Transverse colon (tissue), 4 donors: ENCODE measurements at regions not wholly inside any gene's neighbourhood (a gene's known extent, or its start where the extent isn't known, plus 50 kb on each side); places are given as distances from the start of the nearest gene placed in this dataset.

Experiments
- DNase-seq: peaks from one replicate; pipeline ENCODE4 v3.0.0-alpha.2; 2019
- H3K27ac ChIP-seq, 4 donors: fragments of 200-600 bp; sonication (generic); 2 replicates each; pipeline ENCODE4 v1.5.1; 2016 to 2018; ENCODE audit warnings: inconsistent platforms in 4 of 4
- H3K27me3 ChIP-seq: fragments of 200-600 bp; sonication (generic); 2 replicates; pipeline ENCODE4 v1.5.1; 2017; ENCODE audit warnings: inconsistent platforms
- H3K36me3 ChIP-seq, 4 donors: fragments of 200-600 bp; sonication (generic); 2 replicates each; pipeline ENCODE4 v1.5.1; 2017 to 2019; ENCODE audit warnings: inconsistent platforms in 4 of 4
- H3K4me1 ChIP-seq, 4 donors: fragments of 200-600 bp; sonication (generic); 2 replicates each; pipeline ENCODE4 v1.5.1; 2017 to 2020; ENCODE audit warnings: inconsistent platforms in 4 of 4
- H3K4me3 ChIP-seq, 4 donors: fragments of 200-600 bp; sonication (generic); 1 replicate in 1 of 4; 2 replicates in 3 of 4; pipeline versions ENCODE4 v1.5.1 to v1.6.1; 2017 to 2019; ENCODE audit warnings: inconsistent platforms in 4 of 4
- H3K9me3 ChIP-seq, 2 donors: fragments of 200-600 bp; sonication (generic); 2 replicates each; pipeline ENCODE4 v1.5.1; 2017 to 2019; ENCODE audit warnings: inconsistent platforms in 2 of 2
- EP300 ChIP-seq: sonication (generic); formaldehyde crosslinking; IDR thresholded peaks from one replicate; pipeline ENCODE4 v1.6.1; 2017; ENCODE audit warnings: antibody characterized with exemption, low read depth
- POLR2A ChIP-seq: fragments of 450-650 bp; IDR thresholded peaks from one replicate; pipeline ENCODE4 v1.6.1; 2016; ENCODE audit warnings: antibody characterized with exemption, mild to moderate bottlenecking, moderate library complexity
- POLR2AphosphoS5 ChIP-seq, 3 donors: sonication (generic); formaldehyde crosslinking; IDR thresholded peaks; one replicate each; pipeline ENCODE4 v1.6.1; 2016; ENCODE audit warnings: antibody characterized with exemption in 3 of 3
- WGBS, 2 donors: methylation state at CpG; one replicate each; pipeline ENCODE4 v1.1.5; 2018; ENCODE audit warnings: low coverage in 1 of 2; 5-methylcytosine and 5-hydroxymethylcytosine counted together
- in situ Hi-C, 4 donors: fragments of 200-750 bp; cut with MboI; loops; one replicate each; pipeline versions ENCODE4 v1.15.0 to v1.15.1; 2017; ENCODE audit warnings: low sequenced_read_pairs in 3 of 4, low pct_ligation_motif_present in 1 of 4, low pct_unique_long_range_greater_than_20kb in 1 of 4
- intact Hi-C: fragments of 100-400 bp; cut with DNase I; formaldehyde crosslinking; loops from one replicate; pipeline ENCODE4 v1.15.1; 2023; ENCODE audit warnings: low total_unique reads
- TF ChIP-seq, protein P1 (sequence below), 5 experiments: fragments of 200-600 bp in 3 of 5; fragments of 450-650 bp in 2 of 5; sonication (generic) in 3 of 5; IDR thresholded peaks; 1 replicate in 2 of 5; 2 replicates in 3 of 5; pipeline ENCODE4 v1.5.1; 2016 to 2017; ENCODE audit warnings: antibody characterized with exemption in 5 of 5, inconsistent platforms in 3 of 5, mild to moderate bottlenecking in 2 of 5, moderate library complexity in 1 of 5

- no peak overlapping the region for H3K4me3 ChIP-seq
- H3K27ac ChIP-seq, result no peak overlapping the region
- H3K27me3 ChIP-seq, result no peaks in the 10 kb centered on the region
- WGBS, 2 donors, result 75 to 85% methylated on average over 1 of the region's 1 CpG
- DNase-seq, result no peak
- TF ChIP-seq POLR2AphosphoS5 (IDR thresholded peaks at IDR 0.05) (no peak), POLR2A (no peak), EP300 (no peak)
- TF ChIP-seq, protein P1, sequence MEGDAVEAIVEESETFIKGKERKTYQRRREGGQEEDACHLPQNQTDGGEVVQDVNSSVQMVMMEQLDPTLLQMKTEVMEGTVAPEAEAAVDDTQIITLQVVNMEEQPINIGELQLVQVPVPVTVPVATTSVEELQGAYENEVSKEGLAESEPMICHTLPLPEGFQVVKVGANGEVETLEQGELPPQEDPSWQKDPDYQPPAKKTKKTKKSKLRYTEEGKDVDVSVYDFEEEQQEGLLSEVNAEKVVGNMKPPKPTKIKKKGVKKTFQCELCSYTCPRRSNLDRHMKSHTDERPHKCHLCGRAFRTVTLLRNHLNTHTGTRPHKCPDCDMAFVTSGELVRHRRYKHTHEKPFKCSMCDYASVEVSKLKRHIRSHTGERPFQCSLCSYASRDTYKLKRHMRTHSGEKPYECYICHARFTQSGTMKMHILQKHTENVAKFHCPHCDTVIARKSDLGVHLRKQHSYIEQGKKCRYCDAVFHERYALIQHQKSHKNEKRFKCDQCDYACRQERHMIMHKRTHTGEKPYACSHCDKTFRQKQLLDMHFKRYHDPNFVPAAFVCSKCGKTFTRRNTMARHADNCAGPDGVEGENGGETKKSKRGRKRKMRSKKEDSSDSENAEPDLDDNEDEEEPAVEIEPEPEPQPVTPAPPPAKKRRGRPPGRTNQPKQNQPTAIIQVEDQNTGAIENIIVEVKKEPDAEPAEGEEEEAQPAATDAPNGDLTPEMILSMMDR (IDR thresholded peaks at IDR 0.05), result no peak
- H3K9me3 ChIP-seq, result no peaks in the 10 kb centered on the region
- intact Hi-C loops, result no loop called here
- in situ Hi-C loops, result no loop called here
- H3K4me1 ChIP-seq, result no peaks in the 10 kb centered on the region
- no peaks in the 10 kb centered on the region for H3K36me3 ChIP-seq
Observed at GRCh38 chr15:35833581-35833980, 287.6 kb upstream of the DPH6 start.

GRCh38 chr15:35834216-35834830, 288.4 kb upstream of the DPH6 start:
- WGBS, 2 donors, result 50 to 70% methylated on average over 2 to 4 of the region's 4 CpGs
- no peak for DNase-seq
- intact Hi-C loops (no loop called here), in situ Hi-C loops (no loop called here)
- TF ChIP-seq POLR2A (no peak), POLR2AphosphoS5 (IDR thresholded peaks at IDR 0.05) (no peak)
- TF ChIP-seq, protein P1 (IDR thresholded peaks at IDR 0.05), result no peak
- Histone ChIP-seq H3K4me1 (no peaks in the 10 kb centered on the region), H3K36me3 (no peaks in the 10 kb centered on the region), H3K9me3 (no peaks in the 10 kb centered on the region), H3K4me3 (no peak overlapping the region), H3K27me3 (no peaks in the 10 kb centered on the region), H3K27ac (no peak overlapping the region)

DNA sequence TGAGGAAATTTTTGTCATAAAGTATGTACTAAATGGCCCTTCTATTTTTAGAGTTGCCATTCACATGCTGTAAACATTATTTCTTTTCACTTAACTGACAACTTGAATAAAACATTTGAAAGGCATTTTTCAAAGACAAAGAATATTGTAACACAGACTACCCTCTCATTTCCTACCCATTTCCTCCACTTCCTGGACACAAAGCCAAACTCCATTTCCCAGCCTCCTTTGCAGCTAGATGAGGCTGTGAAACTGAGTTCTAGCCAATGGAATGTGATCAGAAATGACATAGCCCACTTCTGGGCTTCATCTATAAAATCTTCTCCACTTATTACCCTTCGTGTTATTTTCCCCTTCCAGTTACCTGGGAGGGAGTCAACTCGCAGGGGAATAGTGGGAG, 288.9 kb upstream of the DPH6 start:
- Histone ChIP-seq H3K4me1 (no peaks in the 10 kb centered on the region), H3K36me3 (no peaks in the 10 kb centered on the region), H3K27me3 (no peaks in the 10 kb centered on the region), H3K27ac (no peak overlapping the region), H3K9me3 (no peaks in the 10 kb centered on the region), H3K4me3 (no peak overlapping the region)
- 62% methylated on average over 2 of the region's 2 CpGs; no CpG with 5 or more reads in 1 of the 2 donors for WGBS, 2 donors
- TF ChIP-seq, protein P1 (IDR thresholded peaks at IDR 0.05), result no peak
- TF ChIP-seq POLR2AphosphoS5 (IDR thresholded peaks at IDR 0.05) (no peak), POLR2A (no peak), EP300 (no peak)
- no peak for DNase-seq
- in situ Hi-C loops, result no loop called here
- intact Hi-C loops, result no loop called here

GRCh38 chr15:35838424-35839111, 292.6 kb upstream of the DPH6 start:
- TF ChIP-seq POLR2A, result no peak
- TF ChIP-seq, protein P1 (IDR thresholded peaks at IDR 0.05), result no peak
- TF ChIP-seq POLR2AphosphoS5 (IDR thresholded peaks at IDR 0.05), result no peak
- TF ChIP-seq EP300, result no peak
- H3K9me3 ChIP-seq, result no peaks in the 10 kb centered on the region
- no peak overlapping the region for H3K27ac ChIP-seq
- DNase-seq, result no peak
- in situ Hi-C loops, result no loop called here
- WGBS, 2 donors, result 89 to 92% methylated on average over 8 to 12 of the region's 12 CpGs
- no peak overlapping the region for H3K4me3 ChIP-seq
- H3K27me3 ChIP-seq, result no peaks in the 10 kb centered on the region
- no peaks in the 10 kb centered on the region for H3K4me1 ChIP-seq
- H3K36me3 ChIP-seq, result no peaks in the 10 kb centered on the region
- intact Hi-C loops, result no loop called here
